ENCODE measurements at regions not wholly inside any gene's neighbourhood (a gene's known extent, or its start where the extent isn't known, plus 50 kb on each side); places are given as distances from the start of the nearest gene placed in this dataset.

DNA sequence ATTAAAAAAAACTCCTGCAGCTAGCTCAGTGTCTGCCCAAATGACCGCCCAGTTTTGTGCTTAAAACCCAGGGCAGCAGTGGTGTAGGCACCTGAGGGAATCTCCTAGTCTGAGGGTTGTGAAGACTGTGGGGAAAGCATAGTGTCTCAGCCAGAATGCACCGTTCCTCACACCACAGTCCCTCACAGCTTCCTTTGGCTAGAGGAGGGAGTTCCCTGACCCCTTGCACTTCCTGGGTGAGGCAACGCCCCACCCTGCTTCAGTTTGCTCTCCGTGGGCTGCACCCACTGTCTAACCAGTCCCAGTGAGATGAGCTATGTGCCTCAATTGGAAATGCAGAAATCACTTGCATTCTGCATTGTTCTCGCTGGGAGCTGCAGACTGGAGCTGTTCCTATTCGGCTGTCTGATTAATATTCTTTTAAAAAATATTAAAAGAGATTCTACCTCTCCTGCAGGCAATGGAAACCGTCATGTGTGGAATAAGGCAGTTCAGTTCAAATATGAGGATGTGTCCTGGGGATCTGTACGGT is 645.7 kb downstream of the FGF9 start (continued):
- TF ChIP-seq REST (IDR thresholded peaks at IDR 0.05; ENCODE audit: unreplicated experiment), result no peak
- no peak for TF ChIP-seq EZH2 (IDR thresholded peaks at IDR 0.05; ENCODE audit: low read depth, unreplicated experiment)
- TF ChIP-seq CTCF (conservative IDR thresholded peaks at IDR 0.05; ENCODE audit: low read depth in 2 of 2), result no peak

DNA sequence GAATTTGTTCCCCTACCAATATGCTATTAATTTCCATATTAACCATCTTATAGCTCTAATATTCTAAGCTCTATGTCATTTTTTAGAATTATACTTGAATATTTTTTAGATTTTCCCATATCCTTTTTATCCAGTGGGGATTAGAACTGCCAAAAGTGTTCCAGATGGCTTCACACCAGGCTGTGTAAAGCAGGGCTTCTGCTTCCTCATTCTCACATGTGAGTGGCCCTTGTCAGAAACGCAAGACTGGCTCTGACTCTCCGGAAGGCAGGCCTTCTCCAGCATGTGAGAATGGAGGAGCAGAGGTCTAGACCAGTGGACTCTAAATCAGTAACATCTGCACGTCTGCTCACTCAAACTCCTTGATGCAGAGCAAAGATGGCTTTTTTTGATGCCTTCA is 650.1 kb downstream of the FGF9 start:
- H3K4me3 ChIP-seq, result no peak overlapping the region
- peaks cover 2% of the 10 kb centered on the region; the same call in 1 of the 2 replicates for H3K4me1 ChIP-seq (ENCODE audit: insufficient read depth)
- peaks cover 4% of the 10 kb centered on the region; the same call in 1 of the 3 replicates for H3K36me3 Mint-ChIP-seq (ENCODE audit: low read depth)
- no peak overlapping the region for H3K4me3 Mint-ChIP-seq
- no peak overlapping the region for H3K4me2 ChIP-seq
- no peaks in the 10 kb centered on the region for H3K27me3 Mint-ChIP-seq (ENCODE audit: insufficient read depth, low read depth, poor library complexity)
- peaks cover 1% of the 10 kb centered on the region; the same call in 2 of the 3 replicates for H3K9me3 Mint-ChIP-seq
- no peak overlapping the region for H3K27ac Mint-ChIP-seq
- H2AFZ ChIP-seq, result no peak overlapping the region
- DNase-seq (ENCODE audit: low spot score) (no peak), ATAC-seq (no peak)
- peaks cover 13% of the 10 kb centered on the region for H3K4me1 Mint-ChIP-seq
- no peaks in the 10 kb centered on the region for H3F3A ChIP-seq (replicated peaks; ENCODE audit: low read depth)
- no peaks in the 10 kb centered on the region for H3K79me2 ChIP-seq (replicated peaks; ENCODE audit: insufficient read depth)
- no peaks in the 10 kb centered on the region for H4K20me1 ChIP-seq (replicated peaks; ENCODE audit: insufficient read depth)
- no peak overlapping the region for H3K27ac ChIP-seq (ENCODE audit: low read depth)
- no peaks in the 10 kb centered on the region for H3K27me3 ChIP-seq (ENCODE audit: insufficient read depth)
- H3K9me2 ChIP-seq (ENCODE audit: insufficient read depth), result 0 out of 2 replicates have a peak, but pooled peaks cover 3% of the 10 kb centered on the region
- no peak for TF ChIP-seq ZNF462 (CRISPR knock-in tag; IDR thresholded peaks at IDR 0.05)
- no peak for TF ChIP-seq ZNF114 (CRISPR knock-in tag; IDR thresholded peaks at IDR 0.05)
- no peaks in the 10 kb centered on the region for H3K36me3 ChIP-seq (ENCODE audit: insufficient read depth)

All from GM23338 (cell line).